GM12875 (cell line): ENCODE measurements at regions not wholly inside any gene's neighbourhood (a gene's known extent, or its start where the extent isn't known, plus 50 kb on each side); places are given as distances from the start of the nearest gene placed in this dataset.

Experiments
- H3K4me3 ChIP-seq: one replicate; pipeline ENCODE4 v1.5.1; 2011; ENCODE audit warnings: low read depth, low read length, control low read depth
- CTCF ChIP-seq: IDR thresholded peaks from 2 replicates; pipeline ENCODE4 v1.5.1; 2011; ENCODE audit warnings: low read depth, mild to moderate bottlenecking, control low read depth, inconsistent platforms, low read length, moderate library complexity, borderline replicate concordance; ENCODE audit not compliant: insufficient read depth

GRCh38 chr1:87795615-87796337 lies 467.1 kb downstream of the LMO4 start:
- H3K4me3 ChIP-seq = no peak overlapping the region
- TF ChIP-seq CTCF = no peak

GRCh38 chr1:87796471-87796901 lies 467.8 kb downstream of the LMO4 start:
- H3K4me3 ChIP-seq = no peak overlapping the region
- no peak for TF ChIP-seq CTCF

GRCh38 chr1:87799451-87799850 lies 470.8 kb downstream of the LMO4 start:
- TF ChIP-seq CTCF = no peak
- H3K4me3 ChIP-seq = no peak overlapping the region

- TF ChIP-seq CTCF = no peak
- H3K4me3 ChIP-seq = no peak overlapping the region
Measured at GRCh38 chr1:87800006-87800405, 471.3 kb downstream of the LMO4 start.

DNA sequence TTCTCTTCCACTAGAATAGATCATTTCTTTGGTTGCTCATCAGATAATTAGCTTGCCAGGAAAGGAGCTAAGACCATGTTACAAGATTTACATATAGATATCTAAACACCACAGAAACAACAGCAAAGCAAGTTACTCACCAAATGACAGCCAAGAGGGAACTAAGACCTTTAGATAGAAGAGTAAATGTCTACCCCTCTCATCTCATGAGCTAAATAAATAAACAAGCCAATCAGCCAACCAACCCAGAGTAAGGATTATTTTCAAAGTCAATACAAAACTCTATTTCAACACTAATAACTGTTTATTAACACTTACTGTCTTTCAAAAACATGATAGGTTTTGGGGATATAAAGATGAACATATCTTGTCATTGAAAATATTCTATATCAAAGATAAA lies 474.7 kb downstream of the LMO4 start:
- TF ChIP-seq CTCF = no peak
- H3K4me3 ChIP-seq = no peak overlapping the region

GRCh38 chr1:87804128-87804527 lies 475.4 kb downstream of the LMO4 start:
- TF ChIP-seq CTCF = no peak
- no peak overlapping the region for H3K4me3 ChIP-seq

DNA sequence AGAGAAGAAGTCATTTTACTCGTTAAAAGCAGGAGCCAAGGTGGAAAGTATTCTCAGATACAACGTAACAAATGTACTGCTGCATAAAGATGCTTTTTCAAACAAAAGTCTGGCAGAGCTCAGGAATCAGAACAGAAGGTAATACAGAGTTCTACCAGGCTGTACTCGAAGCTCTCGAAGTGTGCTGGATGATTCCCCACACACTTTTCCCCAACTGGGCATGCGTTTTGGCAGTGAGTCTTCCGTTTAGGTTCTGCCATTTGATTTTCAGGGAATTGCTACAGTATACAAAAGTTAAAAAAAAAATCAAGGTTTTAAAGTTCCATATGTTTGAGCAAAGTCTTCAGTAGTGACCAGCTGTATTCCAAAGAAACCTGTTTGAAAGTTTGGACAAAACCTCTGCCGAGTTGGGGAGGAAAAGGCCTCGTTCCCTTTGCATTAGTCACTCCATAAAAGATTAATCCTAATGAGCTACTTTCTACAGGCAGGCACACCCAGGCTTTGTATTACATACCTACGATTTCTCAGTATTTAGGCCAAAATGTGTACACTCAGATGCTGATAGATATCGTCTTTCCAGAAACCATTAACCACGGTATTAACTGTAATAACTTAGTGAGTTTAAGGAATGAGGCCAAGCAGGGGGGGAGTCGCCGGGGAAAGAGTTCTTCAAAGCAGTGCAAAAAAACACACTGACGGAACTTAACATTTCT lies 477.1 kb downstream of the LMO4 start:
- no peak for TF ChIP-seq CTCF
- H3K4me3 ChIP-seq = no peak overlapping the region
